Right lobe of liver (tissue), 6 donors: ENCODE measurements at regions not wholly inside any gene's neighbourhood (a gene's known extent, or its start where the extent isn't known, plus 50 kb on each side); places are given as distances from the start of the nearest gene placed in this dataset.

Source experiments
- ATAC-seq, 4 donors: fragments of 200-7000 bp; cut with Tn5 transposase; one replicate each; pipeline ENCODE4 v1.9.1; 2020; ENCODE audit warnings: mild to moderate bottlenecking in 4 of 4, moderate library complexity in 4 of 4
- DNase-seq, 3 donors: peaks; one replicate each; pipeline ENCODE4 v3.0.0-alpha.2; 2020
- H3K27ac ChIP-seq, 3 donors: fragments of 200-600 bp; one replicate each; pipeline ENCODE4 v1.8.0; 2022
- H3K27me3 ChIP-seq, 2 donors: fragments of 200-600 bp; one replicate each; pipeline ENCODE4 v1.8.0; 2022
- H3K36me3 ChIP-seq, 4 donors: fragments of 200-600 bp; sonication (generic) in 1 of 4; one replicate each; pipeline versions ENCODE4 v1.5.1 to v1.8.0; 2017 to 2022; ENCODE audit warnings: control low read depth in 1 of 4
- H3K4me1 ChIP-seq, 4 donors: fragments of 200-600 bp; sonication (generic) in 1 of 4; one replicate each; pipeline versions ENCODE4 v1.5.1 to v1.8.0; 2017 to 2022; ENCODE audit warnings: control low read depth in 1 of 4
- H3K4me3 ChIP-seq, 3 donors: fragments of 200-600 bp; one replicate each; pipeline ENCODE4 v1.8.0; 2022
- H3K9me3 ChIP-seq, 4 donors: fragments of 200-600 bp; sonication (generic) in 1 of 4; one replicate each; pipeline versions ENCODE4 v1.5.1 to v1.8.0; 2017 to 2022; ENCODE audit warnings: control low read depth in 1 of 4
- CTCF ChIP-seq, 4 donors: fragments of 200-600 bp in 3 of 4; fragments of 450-650 bp in 1 of 4; IDR thresholded peaks; one replicate each; pipeline versions ENCODE4 v1.5.1 to v1.8.0; 2016 to 2022; ENCODE audit warnings: antibody characterized with exemption in 4 of 4, mild to moderate bottlenecking in 2 of 4
- POLR2A ChIP-seq: fragments of 450-650 bp; IDR thresholded peaks from one replicate; pipeline ENCODE4 v1.6.1; 2017; ENCODE audit warnings: antibody characterized with exemption, mild to moderate bottlenecking
- WGBS: methylation state at CpG from one replicate; pipeline ENCODE4 v1.1.6; 2018; ENCODE audit warnings: low coverage, low lambda C conversion rate; ENCODE audit not compliant: insufficient coverage; ENCODE audit errors: missing lambda C conversion rate; 5-methylcytosine and 5-hydroxymethylcytosine counted together
- intact Hi-C, 2 donors: fragments of 100-400 bp; cut with DNase I; formaldehyde crosslinking; loops; one replicate each; pipeline versions ENCODE4 v1.11.2 to v1.14.1; 2022
- donor health status: DM: no; HTN: yes; CAD: no.
- donor health status: DM: no; HTN: no; CAD: no.
- donor health status: DM: no; HTN: no; CAD: no.
- donor health status: DM: no; HTN: yes; CAD: no.
- donor health status: DM: no; HTN: yes; CAD: no.

- Histone ChIP-seq H3K9me3 (no peaks in the 10 kb centered on the region), H3K27ac (no peak overlapping the region), H3K27me3 (no peaks in the 10 kb centered on the region), H3K4me3 (no peak overlapping the region), H3K4me1 (no peaks in the 10 kb centered on the region), H3K36me3 (no peaks in the 10 kb centered on the region)
- DNase-seq = no peak
- ATAC-seq = no peak
- intact Hi-C loops = loop anchor here in 1 of 2 donors (5.0 kb wide), 1 partner anchor 133 kb away; no protein-coding TSS in a partner anchor
- WGBS = 94% methylated on average over 6 of the region's 6 CpGs
- TF ChIP-seq POLR2A (no peak), CTCF (IDR thresholded peaks at IDR 0.05) (no peak)
Measured at GRCh38 chr7:95675016-95675415, 78.7 kb upstream of the PDK4 start.

- DNase-seq = no peak
- no peak for TF ChIP-seq CTCF (IDR thresholded peaks at IDR 0.05)
- no peaks in the 10 kb centered on the region for H3K4me1 ChIP-seq
- WGBS = 68% methylated on average over 3 of the region's 3 CpGs
- H3K27me3 ChIP-seq = no peaks in the 10 kb centered on the region
- no peak overlapping the region for H3K4me3 ChIP-seq
- H3K27ac ChIP-seq = no peak overlapping the region
- no peak for ATAC-seq
- no peaks in the 10 kb centered on the region for H3K9me3 ChIP-seq
- intact Hi-C loops = no loop called here
- no peaks in the 10 kb centered on the region for H3K36me3 ChIP-seq
Measured at GRCh38 chr7:95674101-95674500, 77.8 kb upstream of the PDK4 start.

GRCh38 chr7:95672434-95672833, 76.1 kb upstream of the PDK4 start:
- H3K36me3 ChIP-seq = no peaks in the 10 kb centered on the region
- WGBS = 92% methylated on average over 2 of the region's 2 CpGs
- H3K4me3 ChIP-seq = no peak overlapping the region
- DNase-seq (no peak), ATAC-seq (no peak)
- H3K4me1 ChIP-seq = no peaks in the 10 kb centered on the region
- TF ChIP-seq POLR2A = no peak
- no peak for TF ChIP-seq CTCF (IDR thresholded peaks at IDR 0.05)
- H3K9me3 ChIP-seq = no peaks in the 10 kb centered on the region
- intact Hi-C loops = no loop called here
- no peak overlapping the region for H3K27ac ChIP-seq
- H3K27me3 ChIP-seq = no peaks in the 10 kb centered on the region

DNA sequence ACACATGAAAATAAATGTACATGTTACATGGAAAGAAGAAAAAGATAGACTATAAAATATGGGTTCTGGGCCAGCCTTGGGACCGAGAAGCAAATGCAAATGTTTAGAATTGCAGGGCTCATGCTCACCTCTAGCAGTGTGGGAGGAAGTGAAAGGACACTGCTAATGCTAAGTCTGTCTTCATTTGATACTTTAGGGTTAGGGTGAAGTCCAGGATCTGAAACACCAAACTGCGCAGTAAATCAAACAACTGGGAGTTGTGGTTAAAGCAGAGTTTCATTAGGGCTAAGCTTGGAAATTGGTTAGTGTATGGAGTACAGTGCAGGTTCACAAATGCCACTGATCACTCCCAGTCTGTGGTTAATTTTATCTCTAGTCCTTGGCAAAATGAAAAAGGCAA, 73.2 kb upstream of the PDK4 start:
- no peaks in the 10 kb centered on the region for H3K36me3 ChIP-seq
- WGBS = 29% methylated on average over 1 of the region's 2 CpGs
- H3K9me3 ChIP-seq = no peaks in the 10 kb centered on the region
- H3K27ac ChIP-seq = no peak overlapping the region
- ATAC-seq (peak; percentile 51 to 80 (median 58)), DNase-seq (no peak)
- TF ChIP-seq POLR2A (no peak), CTCF (IDR thresholded peaks at IDR 0.05) (no peak)
- no peak overlapping the region for H3K4me3 ChIP-seq
- no peaks in the 10 kb centered on the region for H3K27me3 ChIP-seq
- intact Hi-C loops = no loop called here
- H3K4me1 ChIP-seq = no peaks in the 10 kb centered on the region

- H3K4me3 ChIP-seq = no peak overlapping the region
- no peaks in the 10 kb centered on the region for H3K4me1 ChIP-seq
- DNase-seq (no peak), ATAC-seq (no peak)
- WGBS = 98% methylated on average over 4 of the region's 4 CpGs
- H3K36me3 ChIP-seq = no peaks in the 10 kb centered on the region
- intact Hi-C loops = no loop called here
- no peaks in the 10 kb centered on the region for H3K27me3 ChIP-seq
- H3K9me3 ChIP-seq = no peaks in the 10 kb centered on the region
- TF ChIP-seq POLR2A (no peak), CTCF (IDR thresholded peaks at IDR 0.05) (no peak)
- no peak overlapping the region for H3K27ac ChIP-seq
Measured at GRCh38 chr7:95668504-95669018, 72.2 kb upstream of the PDK4 start.
